IPS-18a (cell line): ENCODE measurements at regions not wholly inside any gene's neighbourhood (a gene's known extent, or its start where the extent isn't known, plus 50 kb on each side); places are given as distances from the start of the nearest gene placed in this dataset.
"Not testable (repeated sequence)": the region's sequence is repeated elsewhere in the genome, so short reads cannot be mapped to it uniquely, and the experiment has no call there.

Experiments
- H3K27ac ChIP-seq: one replicate; pipeline ENCODE4 v1.5.1; 2013; ENCODE audit warnings: low read length
- H3K27me3 ChIP-seq: one replicate; pipeline ENCODE4 v1.6.1; 2013; ENCODE audit warnings: mild to moderate bottlenecking, low read length; ENCODE audit not compliant: control insufficient read depth, insufficient read depth
- H3K36me3 ChIP-seq: one replicate; pipeline ENCODE4 v1.6.1; 2013; ENCODE audit warnings: low read depth, low read length; ENCODE audit not compliant: control insufficient read depth
- H3K4me1 ChIP-seq: one replicate; pipeline ENCODE4 v1.6.1; 2013; ENCODE audit warnings: low read depth, low read length; ENCODE audit not compliant: control insufficient read depth
- H3K4me3 ChIP-seq: one replicate; pipeline ENCODE4 v1.5.1; 2013; ENCODE audit warnings: low read length
- H3K9ac ChIP-seq: one replicate; pipeline ENCODE4 v1.6.1; 2013; ENCODE audit warnings: mild to moderate bottlenecking, low read length, moderate library complexity
- H3K9me3 ChIP-seq: one replicate; pipeline ENCODE4 v1.6.1; 2013; ENCODE audit warnings: low read depth, low read length; ENCODE audit not compliant: control insufficient read depth

- Histone ChIP-seq H3K9ac (no peak overlapping the region), H3K36me3 (no peaks in the 10 kb centered on the region), H3K4me3 (no peak overlapping the region), H3K27ac (no peak overlapping the region), H3K27me3 (no peaks in the 10 kb centered on the region), H3K9me3 (no peaks in the 10 kb centered on the region), H3K4me1 (no peaks in the 10 kb centered on the region)
Measured at GRCh38 chr12:72966684-72967083, 694.5 kb downstream of the TRHDE start.

GRCh38 chr12:72974954-72975555, 702.9 kb downstream of the TRHDE start:
- no peaks in the 10 kb centered on the region for H3K27me3 ChIP-seq
- H3K9ac ChIP-seq: no peak overlapping the region
- H3K4me1 ChIP-seq: no peaks in the 10 kb centered on the region
- no peaks in the 10 kb centered on the region for H3K36me3 ChIP-seq
- H3K4me3 ChIP-seq: no peak overlapping the region
- no peak overlapping the region for H3K27ac ChIP-seq
- peaks cover 12% of the 10 kb centered on the region for H3K9me3 ChIP-seq

- peaks cover 12% of the 10 kb centered on the region for H3K9me3 ChIP-seq
- H3K9ac ChIP-seq: no peak overlapping the region
Measured at GRCh38 chr12:72978999-72979398, 706.8 kb downstream of the TRHDE start.

GRCh38 chr12:72982356-72982755, 710.2 kb downstream of the TRHDE start:
- Histone ChIP-seq H3K36me3 (no peaks in the 10 kb centered on the region), H3K27me3 (no peaks in the 10 kb centered on the region), H3K27ac (no peak overlapping the region), H3K9me3 (no peaks in the 10 kb centered on the region), H3K9ac (no peak overlapping the region), H3K4me3 (no peak overlapping the region), H3K4me1 (peaks cover 5% of the 10 kb centered on the region)

More at GRCh38 chr12:72978999-72979398, 706.8 kb downstream of the TRHDE start:
- no peak overlapping the region for H3K27ac ChIP-seq
- H3K4me3 ChIP-seq: no peak overlapping the region
- H3K4me1 ChIP-seq: peaks cover 5% of the 10 kb centered on the region
- no peaks in the 10 kb centered on the region for H3K36me3 ChIP-seq
- no peaks in the 10 kb centered on the region for H3K27me3 ChIP-seq

- Histone ChIP-seq H3K36me3 (no peaks in the 10 kb centered on the region), H3K4me1 (peaks cover 5% of the 10 kb centered on the region), H3K27ac (no peak overlapping the region), H3K4me3 (no peak overlapping the region), H3K27me3 (no peaks in the 10 kb centered on the region), H3K9me3 (no peaks in the 10 kb centered on the region), H3K9ac (no peak overlapping the region)
Measured at GRCh38 chr12:72986963-72987362, 714.8 kb downstream of the TRHDE start.

- no peaks in the 10 kb centered on the region for H3K4me1 ChIP-seq
- no peak overlapping the region for H3K27ac ChIP-seq
- no peaks in the 10 kb centered on the region for H3K27me3 ChIP-seq
- H3K9me3 ChIP-seq: no peaks in the 10 kb centered on the region
- H3K4me3 ChIP-seq: no peak overlapping the region
- H3K36me3 ChIP-seq: no peaks in the 10 kb centered on the region
- no peak overlapping the region for H3K9ac ChIP-seq
Measured at GRCh38 chr12:72989458-72989947, 717.3 kb downstream of the TRHDE start.

GRCh38 chr12:72995029-72995428, 722.9 kb downstream of the TRHDE start:
- not testable (repeated sequence) for H3K4me1 ChIP-seq, H3K36me3 ChIP-seq, H3K9me3 ChIP-seq, H3K27me3 ChIP-seq, H3K9ac ChIP-seq, H3K27ac ChIP-seq, H3K4me3 ChIP-seq

- no peaks in the 10 kb centered on the region for H3K36me3 ChIP-seq
- H3K27ac ChIP-seq: no peak overlapping the region
- no peak overlapping the region for H3K9ac ChIP-seq
Measured at GRCh38 chr12:72995616-72996015, 723.4 kb downstream of the TRHDE start.

GRCh38 chr12:73001806-73002205, 729.6 kb downstream of the TRHDE start:
- H3K9me3 ChIP-seq, H3K27me3 ChIP-seq, H3K27ac ChIP-seq, H3K4me1 ChIP-seq, H3K9ac ChIP-seq, H3K4me3 ChIP-seq, H3K36me3 ChIP-seq: not testable (repeated sequence)

More at GRCh38 chr12:72995616-72996015, 723.4 kb downstream of the TRHDE start:
- H3K27me3 ChIP-seq: no peaks in the 10 kb centered on the region
- no peaks in the 10 kb centered on the region for H3K4me1 ChIP-seq
- no peak overlapping the region for H3K4me3 ChIP-seq
- H3K9me3 ChIP-seq: no peaks in the 10 kb centered on the region

- H3K27ac ChIP-seq, H3K4me3 ChIP-seq, H3K27me3 ChIP-seq, H3K4me1 ChIP-seq, H3K9me3 ChIP-seq, H3K9ac ChIP-seq, H3K36me3 ChIP-seq: not testable (repeated sequence)
Measured at GRCh38 chr12:73002504-73002903, 730.3 kb downstream of the TRHDE start.

GRCh38 chr12:73009138-73009834, 737.1 kb downstream of the TRHDE start:
- H3K36me3 ChIP-seq, H3K9ac ChIP-seq, H3K27ac ChIP-seq, H3K9me3 ChIP-seq, H3K4me3 ChIP-seq, H3K27me3 ChIP-seq, H3K4me1 ChIP-seq: not testable (repeated sequence)

- Histone ChIP-seq H3K27ac (no peak overlapping the region), H3K27me3 (no peaks in the 10 kb centered on the region), H3K9me3 (no peaks in the 10 kb centered on the region), H3K9ac (no peak overlapping the region), H3K36me3 (no peaks in the 10 kb centered on the region), H3K4me1 (peaks cover 7% of the 10 kb centered on the region), H3K4me3 (no peak overlapping the region)
Measured at GRCh38 chr12:73017981-73018380, 745.8 kb downstream of the TRHDE start.
